ENCODE measurements at regions not wholly inside any gene's neighbourhood (a gene's known extent, or its start where the extent isn't known, plus 50 kb on each side); places are given as distances from the start of the nearest gene placed in this dataset.

DNA sequence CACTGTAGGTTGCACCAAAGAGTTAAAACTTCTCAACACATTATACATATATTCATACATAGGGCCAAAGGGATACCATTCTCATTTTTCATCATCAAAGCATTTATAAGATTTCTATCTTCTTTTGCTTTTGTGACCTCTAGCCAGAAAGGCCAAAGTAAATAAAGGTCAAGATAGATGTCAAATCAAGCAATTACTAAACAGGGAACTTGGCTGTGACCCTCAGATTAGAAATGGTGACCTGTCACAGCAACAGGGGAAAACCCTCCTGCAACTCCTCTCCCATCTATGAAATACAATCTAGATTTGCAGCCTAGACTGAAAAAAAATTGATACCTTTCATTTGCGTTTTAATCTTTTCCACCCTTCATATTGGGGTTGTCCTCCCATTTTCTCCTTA lies 225.6 kb upstream of the FAM241A start:
- Histone ChIP-seq H2AK9ac (replicated peaks; ENCODE audit: low read depth, low read length, poor library complexity) (no peak overlapping the region), H3K4me3 (ENCODE audit: insufficient read depth, low read depth, low read length) (no peak overlapping the region), H3K23ac (ENCODE audit: low read depth, low read length) (no peak overlapping the region), H3K4ac (ENCODE audit: low read depth, low read length) (no peak overlapping the region), H2AFZ (replicated peaks; ENCODE audit: low read length, poor library complexity) (no peak overlapping the region), H3K14ac (replicated peaks; ENCODE audit: low read depth, low read length) (no peak overlapping the region), H2BK20ac (ENCODE audit: low read depth, low read length) (no peak overlapping the region), H2AK5ac (ENCODE audit: low read depth, low read length) (no peak overlapping the region), H3K18ac (ENCODE audit: low read depth, low read length) (no peak overlapping the region), H3K79me1 (ENCODE audit: low read depth in 1 of 2, low read length in 2 of 2) (no peaks in the 10 kb centered on the region), H3K4me1 (ENCODE audit: control insufficient read depth, insufficient read depth, low read length) (no peaks in the 10 kb centered on the region), H3K56ac (ENCODE audit: extremely low read depth, insufficient read depth, low read length) (no peak overlapping the region), H4K20me1 (ENCODE audit: insufficient read depth, low read length) (no peaks in the 10 kb centered on the region), H3K27ac (ENCODE audit: insufficient read depth, low read length) (no peak overlapping the region), H2BK120ac (ENCODE audit: low read depth, low read length) (no peak overlapping the region), H3K36me3 (ENCODE audit: control insufficient read depth, insufficient read depth, low read length) (no peaks in the 10 kb centered on the region), H3K9me3 (ENCODE audit: control insufficient read depth, insufficient read depth, low read length) (no peaks in the 10 kb centered on the region), H3K27me3 (ENCODE audit: control insufficient read depth, insufficient read depth, low read length) (no peaks in the 10 kb centered on the region), H3K9me1 (ENCODE audit: insufficient read depth, low read length) (no peaks in the 10 kb centered on the region), H2BK5ac (ENCODE audit: low read depth, low read length, poor library complexity, severe bottlenecking) (no peak overlapping the region), H3K9ac (ENCODE audit: low read depth, low read length) (no peak overlapping the region), H4K91ac (ENCODE audit: insufficient read depth, low read depth, low read length) (no peak overlapping the region), H2BK15ac (ENCODE audit: low read depth, low read length) (no peak overlapping the region), H3K4me2 (ENCODE audit: low read depth, low read length) (no peak overlapping the region), H4K8ac (ENCODE audit: low read depth in 2 of 2, low read length in 2 of 2) (no peak overlapping the region), H4K5ac (ENCODE audit: low read depth, low read length) (no peak overlapping the region)
- TF ChIP-seq FOS (IDR thresholded peaks at IDR 0.05; ENCODE audit: low read depth, low read length) (no peak), MAFK (IDR thresholded peaks at IDR 0.05; ENCODE audit: low read depth, low read length) (no peak), RAD21 (IDR thresholded peaks at IDR 0.05; ENCODE audit: low read length) (no peak), RFX5 (IDR thresholded peaks at IDR 0.05; ENCODE audit: low read depth, low read length) (no peak), RCOR1 (IDR thresholded peaks at IDR 0.05; ENCODE audit: insufficient replicate concordance, low read length) (no peak), BHLHE40 (IDR thresholded peaks at IDR 0.05; ENCODE audit: low read depth, low read length) (no peak), MXI1 (IDR thresholded peaks at IDR 0.05; ENCODE audit: borderline replicate concordance, low read depth, low read length) (no peak), CHD1 (IDR thresholded peaks at IDR 0.05; ENCODE audit: low read depth, low read length) (no peak), POLR2A (IDR thresholded peaks at IDR 0.05; ENCODE audit: low read depth, low read length) (no peak), CEBPB (IDR thresholded peaks at IDR 0.05; ENCODE audit: low read depth, low read length) (no peak), MAZ (IDR thresholded peaks at IDR 0.05; ENCODE audit: borderline replicate concordance, low read depth, low read length) (no peak), SMC3 (IDR thresholded peaks at IDR 0.05; ENCODE audit: low read depth, low read length) (no peak)
- TF ChIP-seq, protein P1, sequence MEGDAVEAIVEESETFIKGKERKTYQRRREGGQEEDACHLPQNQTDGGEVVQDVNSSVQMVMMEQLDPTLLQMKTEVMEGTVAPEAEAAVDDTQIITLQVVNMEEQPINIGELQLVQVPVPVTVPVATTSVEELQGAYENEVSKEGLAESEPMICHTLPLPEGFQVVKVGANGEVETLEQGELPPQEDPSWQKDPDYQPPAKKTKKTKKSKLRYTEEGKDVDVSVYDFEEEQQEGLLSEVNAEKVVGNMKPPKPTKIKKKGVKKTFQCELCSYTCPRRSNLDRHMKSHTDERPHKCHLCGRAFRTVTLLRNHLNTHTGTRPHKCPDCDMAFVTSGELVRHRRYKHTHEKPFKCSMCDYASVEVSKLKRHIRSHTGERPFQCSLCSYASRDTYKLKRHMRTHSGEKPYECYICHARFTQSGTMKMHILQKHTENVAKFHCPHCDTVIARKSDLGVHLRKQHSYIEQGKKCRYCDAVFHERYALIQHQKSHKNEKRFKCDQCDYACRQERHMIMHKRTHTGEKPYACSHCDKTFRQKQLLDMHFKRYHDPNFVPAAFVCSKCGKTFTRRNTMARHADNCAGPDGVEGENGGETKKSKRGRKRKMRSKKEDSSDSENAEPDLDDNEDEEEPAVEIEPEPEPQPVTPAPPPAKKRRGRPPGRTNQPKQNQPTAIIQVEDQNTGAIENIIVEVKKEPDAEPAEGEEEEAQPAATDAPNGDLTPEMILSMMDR (conservative IDR thresholded peaks at IDR 0.05; ENCODE audit: low read depth, low read length): no peak
- TF ChIP-seq, protein P2, sequence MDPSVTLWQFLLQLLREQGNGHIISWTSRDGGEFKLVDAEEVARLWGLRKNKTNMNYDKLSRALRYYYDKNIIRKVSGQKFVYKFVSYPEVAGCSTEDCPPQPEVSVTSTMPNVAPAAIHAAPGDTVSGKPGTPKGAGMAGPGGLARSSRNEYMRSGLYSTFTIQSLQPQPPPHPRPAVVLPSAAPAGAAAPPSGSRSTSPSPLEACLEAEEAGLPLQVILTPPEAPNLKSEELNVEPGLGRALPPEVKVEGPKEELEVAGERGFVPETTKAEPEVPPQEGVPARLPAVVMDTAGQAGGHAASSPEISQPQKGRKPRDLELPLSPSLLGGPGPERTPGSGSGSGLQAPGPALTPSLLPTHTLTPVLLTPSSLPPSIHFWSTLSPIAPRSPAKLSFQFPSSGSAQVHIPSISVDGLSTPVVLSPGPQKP (IDR thresholded peaks at IDR 0.05; ENCODE audit: borderline replicate concordance, low read depth, low read length): no peak
- BruUV-seq (replicated peaks): no TSS peak
- in situ Hi-C loops (cut with MboI; ENCODE audit: low sequenced_read_pairs): no loop called here
- intact Hi-C loops (cut with micrococcal nuclease): no loop called here
- DNase-seq: no peak
- CTCF ChIA-PET: no interaction called here
- POLR2A ChIA-PET (ENCODE audit: unreplicated experiment): no interaction called here
- dilution Hi-C loops (cut with HindIII; ENCODE audit: low sequenced_read_pairs, unreplicated experiment): no loop called here
- WGBS, 2 experiments (ENCODE audit: extremely low coverage in 2 of 2, insufficient read length in 1 of 2): no CpG with 5 or more reads among the region's 1 CpG
- ATAC-seq (ENCODE audit: low read depth): no peak

All from IMR-90 (cell line).